ENCODE measurements at regions not wholly inside any gene's neighbourhood (a gene's known extent, or its start where the extent isn't known, plus 50 kb on each side); places are given as distances from the start of the nearest gene placed in this dataset.

DNA sequence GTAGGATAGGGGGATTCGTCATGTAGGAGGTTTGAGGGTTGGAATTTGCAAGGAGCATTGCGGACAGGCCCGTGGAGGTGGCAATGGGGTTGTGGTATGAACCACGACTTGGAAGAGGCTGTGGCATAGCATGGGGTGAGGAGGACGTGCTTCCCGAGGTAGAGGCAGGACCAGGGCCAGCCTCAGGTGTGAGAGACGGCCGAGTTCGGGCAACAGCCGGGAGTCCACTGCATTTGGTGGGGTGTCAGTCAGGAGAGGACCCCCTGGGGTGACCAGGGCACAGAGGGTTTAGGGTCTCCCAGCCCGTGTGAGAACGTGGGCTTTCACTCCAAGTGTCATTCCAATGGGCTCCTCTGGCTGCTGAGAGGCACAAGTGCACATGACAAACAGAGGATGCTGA is 339.0 kb downstream of the EIPR1 start:
- Histone ChIP-seq H3K9me3 (ENCODE audit: low read length) (no peaks in the 10 kb centered on the region), H3K36me3 (ENCODE audit: insufficient read depth, low read length) (no peaks in the 10 kb centered on the region), H3K4me2 (ENCODE audit: low read length) (no peak overlapping the region), H3K27me3 (ENCODE audit: insufficient read depth, low read length) (no peaks in the 10 kb centered on the region), H4K20me1 (ENCODE audit: insufficient read depth, low read length) (no peaks in the 10 kb centered on the region), H3K79me2 (ENCODE audit: insufficient read depth, low read length) (no peaks in the 10 kb centered on the region), H3K4me3 (ENCODE audit: low read depth, low read length, poor library complexity, severe bottlenecking) (no peak overlapping the region), H3K4me1 (ENCODE audit: insufficient read depth, low read length, severe bottlenecking) (no peaks in the 10 kb centered on the region), H3K27ac (ENCODE audit: low read depth, low read length, poor library complexity, severe bottlenecking) (no peak overlapping the region), H2AFZ (ENCODE audit: low read length) (no peak overlapping the region), H3K9me2 (ENCODE audit: low read depth, low read length) (no peaks in the 10 kb centered on the region), H3K9ac (ENCODE audit: low read length) (no peak overlapping the region), H3F3A (ENCODE audit: insufficient read depth, low read length) (no peaks in the 10 kb centered on the region)
- TF ChIP-seq EZH2 (IDR thresholded peaks at IDR 0.05; ENCODE audit: borderline replicate concordance, low read length): no peak

DNA sequence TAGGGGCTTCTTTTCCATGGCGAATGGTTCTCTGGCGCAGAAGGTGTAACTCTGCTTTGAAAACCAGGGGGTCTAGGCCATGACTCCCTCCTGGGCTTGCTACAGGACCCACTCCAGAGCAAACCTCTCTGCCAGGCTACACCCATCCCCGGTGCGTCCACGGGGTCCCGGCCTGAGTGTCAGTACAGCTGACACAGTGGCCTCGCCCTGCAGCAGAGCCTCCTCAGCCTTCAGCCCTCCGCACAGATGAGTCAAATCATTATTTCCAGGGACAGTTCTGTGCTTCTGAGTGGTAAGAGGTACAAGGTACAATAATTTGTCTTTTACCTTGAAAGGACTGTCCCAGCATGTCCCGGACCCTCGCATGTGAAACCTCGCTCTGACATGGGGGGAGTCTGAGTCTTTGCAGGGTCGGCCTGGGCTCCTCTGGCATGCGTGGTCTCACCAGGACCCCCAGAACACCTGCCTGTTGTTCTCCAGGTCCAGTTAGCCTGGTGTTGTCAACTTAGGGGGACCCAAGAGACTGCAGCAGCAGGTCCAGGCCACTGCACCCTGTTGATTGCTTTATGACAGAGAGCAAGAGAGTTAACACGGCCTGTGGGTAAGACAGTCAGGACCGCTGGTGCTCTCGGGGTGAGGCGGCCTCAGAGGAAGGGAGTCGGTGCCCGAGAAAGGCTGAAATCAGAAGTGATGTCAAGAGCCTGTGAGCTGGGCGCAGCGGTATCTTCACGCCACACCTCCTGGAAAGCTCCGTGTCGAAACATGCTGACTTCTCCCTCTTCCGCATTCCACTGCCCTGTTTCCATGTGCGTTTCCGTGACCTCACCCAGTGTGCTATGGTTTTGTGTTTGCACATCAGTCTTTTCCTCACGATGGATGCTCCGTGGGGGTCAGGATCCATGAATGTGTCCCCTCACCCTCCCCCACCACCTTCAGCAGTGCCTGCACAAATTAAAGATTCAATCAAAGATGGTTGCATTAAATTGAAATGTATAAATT is 340.1 kb downstream of the EIPR1 start:
- H3K4me3 ChIP-seq (ENCODE audit: low read depth, low read length, poor library complexity, severe bottlenecking): no peak overlapping the region
- H3K4me2 ChIP-seq (ENCODE audit: low read length): no peak overlapping the region
- no peaks in the 10 kb centered on the region for H3K9me3 ChIP-seq (ENCODE audit: low read length)
- H4K20me1 ChIP-seq (ENCODE audit: insufficient read depth, low read length): no peaks in the 10 kb centered on the region
- H2AFZ ChIP-seq (ENCODE audit: low read length): no peak overlapping the region
- no peak overlapping the region for H3K9ac ChIP-seq (ENCODE audit: low read length)
- TF ChIP-seq, protein P1, sequence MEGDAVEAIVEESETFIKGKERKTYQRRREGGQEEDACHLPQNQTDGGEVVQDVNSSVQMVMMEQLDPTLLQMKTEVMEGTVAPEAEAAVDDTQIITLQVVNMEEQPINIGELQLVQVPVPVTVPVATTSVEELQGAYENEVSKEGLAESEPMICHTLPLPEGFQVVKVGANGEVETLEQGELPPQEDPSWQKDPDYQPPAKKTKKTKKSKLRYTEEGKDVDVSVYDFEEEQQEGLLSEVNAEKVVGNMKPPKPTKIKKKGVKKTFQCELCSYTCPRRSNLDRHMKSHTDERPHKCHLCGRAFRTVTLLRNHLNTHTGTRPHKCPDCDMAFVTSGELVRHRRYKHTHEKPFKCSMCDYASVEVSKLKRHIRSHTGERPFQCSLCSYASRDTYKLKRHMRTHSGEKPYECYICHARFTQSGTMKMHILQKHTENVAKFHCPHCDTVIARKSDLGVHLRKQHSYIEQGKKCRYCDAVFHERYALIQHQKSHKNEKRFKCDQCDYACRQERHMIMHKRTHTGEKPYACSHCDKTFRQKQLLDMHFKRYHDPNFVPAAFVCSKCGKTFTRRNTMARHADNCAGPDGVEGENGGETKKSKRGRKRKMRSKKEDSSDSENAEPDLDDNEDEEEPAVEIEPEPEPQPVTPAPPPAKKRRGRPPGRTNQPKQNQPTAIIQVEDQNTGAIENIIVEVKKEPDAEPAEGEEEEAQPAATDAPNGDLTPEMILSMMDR (IDR thresholded peaks at IDR 0.05; ENCODE audit: low read length): no peak
- no peak for TF ChIP-seq EZH2 (IDR thresholded peaks at IDR 0.05; ENCODE audit: borderline replicate concordance, low read length)
- H3K36me3 ChIP-seq (ENCODE audit: insufficient read depth, low read length): no peaks in the 10 kb centered on the region
- H3K27me3 ChIP-seq (ENCODE audit: insufficient read depth, low read length): no peaks in the 10 kb centered on the region
- no peaks in the 10 kb centered on the region for H3K9me2 ChIP-seq (ENCODE audit: low read depth, low read length)
- H3K27ac ChIP-seq (ENCODE audit: low read depth, low read length, poor library complexity, severe bottlenecking): no peak overlapping the region
- H3K4me1 ChIP-seq (ENCODE audit: insufficient read depth, low read length, severe bottlenecking): no peaks in the 10 kb centered on the region
- no peaks in the 10 kb centered on the region for H3F3A ChIP-seq (ENCODE audit: insufficient read depth, low read length)
- H3K79me2 ChIP-seq (ENCODE audit: insufficient read depth, low read length): no peaks in the 10 kb centered on the region

DNA sequence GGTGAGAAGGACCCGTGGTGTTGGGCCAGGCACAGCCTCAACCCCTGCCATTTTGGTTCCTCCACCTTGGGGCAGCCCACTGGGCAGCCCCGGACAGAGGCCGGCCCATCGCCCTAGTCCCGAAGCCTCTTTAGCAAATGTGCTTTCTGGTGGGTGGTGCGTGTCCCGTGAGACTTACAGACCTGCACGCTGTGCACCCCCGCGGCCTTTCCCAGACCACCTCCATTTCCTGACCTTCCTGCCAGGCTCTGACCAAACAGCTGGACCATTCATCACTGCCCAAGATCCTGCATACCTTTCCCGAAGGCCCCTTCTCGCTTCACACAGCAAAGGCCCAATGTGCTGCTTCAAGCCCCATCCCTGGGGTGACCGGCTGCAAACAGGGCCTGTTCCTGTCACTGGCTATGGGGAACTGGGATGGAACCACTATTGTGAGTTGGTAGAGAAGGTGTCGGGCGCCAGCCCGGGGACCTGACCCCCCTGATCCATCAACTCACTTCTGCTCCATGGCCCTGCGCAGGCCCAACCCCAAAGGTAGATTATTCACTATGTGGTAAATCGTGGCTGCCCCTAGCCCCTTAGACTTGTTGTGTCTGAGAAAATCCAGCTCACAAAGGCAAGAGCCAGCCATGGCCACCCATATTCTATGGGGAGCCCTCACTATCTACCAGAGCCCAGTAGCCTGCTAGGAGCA is 341.0 kb downstream of the EIPR1 start:
- Histone ChIP-seq H3F3A (ENCODE audit: insufficient read depth, low read length) (no peaks in the 10 kb centered on the region), H3K4me3 (ENCODE audit: low read depth, low read length, poor library complexity, severe bottlenecking) (no peak overlapping the region), H3K9ac (ENCODE audit: low read length) (no peak overlapping the region), H3K79me2 (ENCODE audit: insufficient read depth, low read length) (no peaks in the 10 kb centered on the region), H3K27ac (ENCODE audit: low read depth, low read length, poor library complexity, severe bottlenecking) (no peak overlapping the region), H2AFZ (ENCODE audit: low read length) (no peak overlapping the region), H3K36me3 (ENCODE audit: insufficient read depth, low read length) (no peaks in the 10 kb centered on the region), H4K20me1 (ENCODE audit: insufficient read depth, low read length) (no peaks in the 10 kb centered on the region), H3K9me2 (ENCODE audit: low read depth, low read length) (no peaks in the 10 kb centered on the region), H3K27me3 (ENCODE audit: insufficient read depth, low read length) (no peaks in the 10 kb centered on the region), H3K4me1 (ENCODE audit: insufficient read depth, low read length, severe bottlenecking) (no peaks in the 10 kb centered on the region), H3K9me3 (ENCODE audit: low read length) (no peaks in the 10 kb centered on the region), H3K4me2 (ENCODE audit: low read length) (no peak overlapping the region)
- TF ChIP-seq EZH2 (IDR thresholded peaks at IDR 0.05; ENCODE audit: borderline replicate concordance, low read length): no peak
- TF ChIP-seq, protein P1 (IDR thresholded peaks at IDR 0.05; ENCODE audit: low read length): no peak
